ENCODE measurements at regions not wholly inside any gene's neighbourhood (a gene's known extent, or its start where the extent isn't known, plus 50 kb on each side); places are given as distances from the start of the nearest gene placed in this dataset.
A peak's percentile ranks its signal among the peaks of the same experiment; 100 is the strongest.
"Not testable (repeated sequence)": the region's sequence is repeated elsewhere in the genome, so short reads cannot be mapped to it uniquely, and the experiment has no call there.

- ATAC-seq (no peak), DNase-seq (no peak)
- intact Hi-C loops (cut with DNase I), result no loop called here
Observed at GRCh38 chr1:194047921-194048320, 861.5 kb upstream of the B3GALT2 start.

- no peak for ATAC-seq
- intact Hi-C loops (cut with DNase I), result no loop called here
- no peak for DNase-seq
Observed at GRCh38 chr1:194047206-194047605, 860.8 kb upstream of the B3GALT2 start.

GRCh38 chr1:194045416-194045815 is 859.0 kb upstream of the B3GALT2 start:
- ATAC-seq (no peak), DNase-seq (no peak)
- intact Hi-C loops (cut with DNase I), result no loop called here

- ATAC-seq, result no peak
Observed at GRCh38 chr1:194044892-194045291, 858.5 kb upstream of the B3GALT2 start.

GRCh38 chr1:194043984-194044755 is 857.8 kb upstream of the B3GALT2 start:
- intact Hi-C loops (cut with DNase I), result no loop called here
- ATAC-seq, result no peak

More at GRCh38 chr1:194044892-194045291, 858.5 kb upstream of the B3GALT2 start:
- intact Hi-C loops (cut with DNase I), result no loop called here
- no peak for DNase-seq

GRCh38 chr1:194042736-194043135 is 856.3 kb upstream of the B3GALT2 start:
- ATAC-seq, result no peak
- no peak for DNase-seq
- intact Hi-C loops (cut with DNase I), result no loop called here

More at GRCh38 chr1:194043984-194044755, 857.8 kb upstream of the B3GALT2 start:
- no peak for DNase-seq

GRCh38 chr1:194040496-194040895 is 854.1 kb upstream of the B3GALT2 start:
- ATAC-seq, result no peak
- no peak for DNase-seq

GRCh38 chr1:194039578-194039977 is 853.2 kb upstream of the B3GALT2 start:
- no peak for DNase-seq
- ATAC-seq, result no peak
- intact Hi-C loops (cut with DNase I), result no loop called here

More at GRCh38 chr1:194040496-194040895, 854.1 kb upstream of the B3GALT2 start:
- intact Hi-C loops (cut with DNase I), result no loop called here

- intact Hi-C loops (cut with DNase I), result no loop called here
- ATAC-seq, result no peak
- DNase-seq, result no peak
Observed at GRCh38 chr1:194033646-194034045, 847.2 kb upstream of the B3GALT2 start.

GRCh38 chr1:194028002-194028401 is 841.6 kb upstream of the B3GALT2 start:
- no peak for ATAC-seq
- no peak for DNase-seq
- intact Hi-C loops (cut with DNase I), result no loop called here

GRCh38 chr1:194026422-194026821 is 840.0 kb upstream of the B3GALT2 start:
- no peak for DNase-seq
- no peak for ATAC-seq
- intact Hi-C loops (cut with DNase I), result no loop called here

- intact Hi-C loops (cut with DNase I), result no loop called here
- no peak for DNase-seq
- peak; percentile 41 to 79 for ATAC-seq
Observed at GRCh38 chr1:194024659-194025058, 838.2 kb upstream of the B3GALT2 start.

GRCh38 chr1:194014014-194014413 is 827.6 kb upstream of the B3GALT2 start:
- intact Hi-C loops (cut with DNase I), result no loop called here
- DNase-seq, result no peak
- ATAC-seq, result peak in 1 of 2 donors; percentile 74

GRCh38 chr1:194013561-194013960 is 827.1 kb upstream of the B3GALT2 start:
- intact Hi-C loops (cut with DNase I), result no loop called here
- ATAC-seq (peak in 1 of 2 donors; percentile 44), DNase-seq (no peak)

GRCh38 chr1:194004146-194004545 is 817.7 kb upstream of the B3GALT2 start:
- no peak for ATAC-seq
- intact Hi-C loops (cut with DNase I), result no loop called here

GRCh38 chr1:194001726-194002350 is 815.4 kb upstream of the B3GALT2 start:
- intact Hi-C loops (cut with DNase I); ATAC-seq; DNase-seq: not testable (repeated sequence)

More at GRCh38 chr1:194004146-194004545, 817.7 kb upstream of the B3GALT2 start:
- no peak for DNase-seq

- no peak for DNase-seq
- no peak for ATAC-seq
- intact Hi-C loops (cut with DNase I), result no loop called here
Observed at GRCh38 chr1:193988885-193989284, 802.5 kb upstream of the B3GALT2 start.

- ATAC-seq, result no peak
- intact Hi-C loops (cut with DNase I), result no loop called here
- DNase-seq, result no peak
Observed at GRCh38 chr1:193979219-193979618, 792.8 kb upstream of the B3GALT2 start.

GRCh38 chr1:193974286-193974798 is 787.9 kb upstream of the B3GALT2 start:
- DNase-seq (no peak), ATAC-seq (no peak)
- intact Hi-C loops (cut with DNase I), result loop anchor here in 1 of 2 donors (5.0 kb wide), 1 partner anchor 93 kb away; no protein-coding TSS in a partner anchor

GRCh38 chr1:193973428-193973827 is 787.0 kb upstream of the B3GALT2 start:
- DNase-seq, result no peak
- intact Hi-C loops (cut with DNase I), result loop anchor here in 1 of 2 donors (5.0 kb wide), 1 partner anchor 94 kb away; no protein-coding TSS in a partner anchor

More at GRCh38 chr1:193973428-193973827, 787.0 kb upstream of the B3GALT2 start:
- ATAC-seq, result no peak

All from left cardiac atrium (tissue), 4 donors.